ENCODE measurements at regions not wholly inside any gene's neighbourhood (a gene's known extent, or its start where the extent isn't known, plus 50 kb on each side); places are given as distances from the start of the nearest gene placed in this dataset.

DNA sequence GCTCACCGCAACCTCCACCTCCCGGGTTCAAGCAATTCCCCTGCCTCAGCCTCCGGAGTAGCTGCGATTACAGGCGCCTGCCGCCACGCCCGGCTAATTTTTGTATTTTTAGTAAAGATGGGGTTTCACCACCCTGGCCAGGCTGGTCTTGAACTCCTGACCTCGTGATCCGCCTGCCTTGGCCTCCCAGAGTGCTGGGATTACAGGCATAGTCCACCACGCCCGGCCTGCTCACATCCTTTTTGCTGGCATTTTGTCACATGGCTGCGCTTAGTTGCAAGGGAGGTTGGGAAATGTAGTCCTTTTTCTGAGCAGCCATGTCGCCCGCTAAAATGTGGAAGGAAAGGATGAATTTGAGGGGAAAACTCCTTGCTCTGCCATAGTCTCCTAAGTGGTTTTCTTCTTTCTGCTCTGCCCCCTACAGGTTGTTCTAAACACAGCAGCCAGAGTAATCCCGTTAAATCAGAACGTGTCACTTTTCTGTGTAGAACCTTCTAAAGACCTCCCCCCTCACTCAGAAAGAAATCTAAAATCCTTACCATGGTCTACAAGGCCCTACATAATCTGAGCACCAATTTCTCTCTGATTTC is 57.8 kb upstream of the HSPA9 start:
- Histone ChIP-seq H3K36me3 (replicated peaks) (no peaks in the 10 kb centered on the region), H3K27ac (no peak overlapping the region), H3K27me3 (replicated peaks) (no peaks in the 10 kb centered on the region), H3K4me3 (ENCODE audit: low read depth, low read length) (no peak overlapping the region)
- in situ Hi-C loops (cut with HindIII; ENCODE audit: low pct_ligation_motif_present, low sequenced_read_pairs), result no loop called here
- DNase-seq, result peak; percentile 75
- peak; percentile 60 for TF ChIP-seq CTCF (IDR thresholded peaks at IDR 0.05; ENCODE audit: low read depth, low read length, missing control alignments)

- H3K27ac ChIP-seq, result no peak overlapping the region
- TF ChIP-seq CTCF (IDR thresholded peaks at IDR 0.05; ENCODE audit: low read depth, low read length, missing control alignments), result no peak
- in situ Hi-C loops (cut with HindIII; ENCODE audit: low pct_ligation_motif_present, low sequenced_read_pairs), result no loop called here
- H3K4me3 ChIP-seq (ENCODE audit: low read depth, low read length), result no peak overlapping the region
- no peaks in the 10 kb centered on the region for H3K27me3 ChIP-seq (replicated peaks)
- DNase-seq, result no peak
- H3K36me3 ChIP-seq (replicated peaks), result no peaks in the 10 kb centered on the region
These were observed 56.1 kb upstream of the HSPA9 start for GRCh38 chr5:138631096-138631928.

DNA sequence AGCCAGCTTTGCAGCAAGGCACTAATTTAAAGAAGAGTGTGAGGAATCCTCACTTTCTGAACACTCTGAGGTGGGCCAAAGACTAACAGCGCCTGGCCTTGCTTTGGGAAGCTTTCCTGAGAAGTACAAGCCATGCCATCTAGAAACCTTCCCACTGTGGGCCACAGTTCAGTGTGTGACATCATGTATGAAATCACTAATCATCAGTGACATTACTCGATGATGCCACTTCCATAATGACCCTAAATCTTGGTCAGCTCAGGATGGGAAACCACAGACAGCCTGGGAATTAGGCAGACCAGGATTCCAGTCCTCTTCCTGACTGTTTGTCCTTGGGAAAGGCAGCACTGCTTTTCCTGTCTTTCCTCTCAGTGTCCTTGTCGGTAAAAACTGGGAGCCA is 54.2 kb upstream of the HSPA9 start:
- no peak overlapping the region for H3K4me3 ChIP-seq (ENCODE audit: low read depth, low read length)
- no peak for DNase-seq
- in situ Hi-C loops (cut with HindIII; ENCODE audit: low pct_ligation_motif_present, low sequenced_read_pairs), result no loop called here
- H3K27me3 ChIP-seq (replicated peaks), result no peaks in the 10 kb centered on the region
- no peak overlapping the region for H3K27ac ChIP-seq
- no peak for TF ChIP-seq CTCF (IDR thresholded peaks at IDR 0.05; ENCODE audit: low read depth, low read length, missing control alignments)
- no peaks in the 10 kb centered on the region for H3K36me3 ChIP-seq (replicated peaks)

- in situ Hi-C loops (cut with HindIII; ENCODE audit: low pct_ligation_motif_present, low sequenced_read_pairs), result no loop called here
- H3K36me3 ChIP-seq (replicated peaks), result no peaks in the 10 kb centered on the region
- peak; percentile 18 for DNase-seq
- no peak overlapping the region for H3K27ac ChIP-seq
- no peaks in the 10 kb centered on the region for H3K27me3 ChIP-seq (replicated peaks)
- TF ChIP-seq CTCF (IDR thresholded peaks at IDR 0.05; ENCODE audit: low read depth, low read length, missing control alignments), result no peak
- H3K4me3 ChIP-seq (ENCODE audit: low read depth, low read length), result no peak overlapping the region
These were observed 51.2 kb upstream of the HSPA9 start for GRCh38 chr5:138626333-138626944.

- no peak for TF ChIP-seq CTCF (IDR thresholded peaks at IDR 0.05; ENCODE audit: low read depth, low read length, missing control alignments)
- no peak for DNase-seq
- no peaks in the 10 kb centered on the region for H3K36me3 ChIP-seq (replicated peaks)
- no peak overlapping the region for H3K4me3 ChIP-seq (ENCODE audit: low read depth, low read length)
- no peak overlapping the region for H3K27ac ChIP-seq
- in situ Hi-C loops (cut with HindIII; ENCODE audit: low pct_ligation_motif_present, low sequenced_read_pairs), result no loop called here
- H3K27me3 ChIP-seq (replicated peaks), result no peaks in the 10 kb centered on the region
These were observed 49.9 kb upstream of the HSPA9 start for GRCh38 chr5:138625134-138625533.
